HG03469 (cell line): ENCODE measurements at regions not wholly inside any gene's neighbourhood (a gene's known extent, or its start where the extent isn't known, plus 50 kb on each side); places are given as distances from the start of the nearest gene placed in this dataset.
"Not testable (repeated sequence)": the region's sequence is repeated elsewhere in the genome, so short reads cannot be mapped to it uniquely, and the experiment has no call there.

ENCODE experiments used
- ATAC-seq: cut with Tn5 transposase; IDR thresholded peaks from one replicate; pipeline ENCODE4 v1.9.1; 2021; ENCODE audit warnings: mild to moderate bottlenecking, moderate library complexity, moderate number of reproducible peaks; ENCODE audit not compliant: unreplicated experiment

DNA sequence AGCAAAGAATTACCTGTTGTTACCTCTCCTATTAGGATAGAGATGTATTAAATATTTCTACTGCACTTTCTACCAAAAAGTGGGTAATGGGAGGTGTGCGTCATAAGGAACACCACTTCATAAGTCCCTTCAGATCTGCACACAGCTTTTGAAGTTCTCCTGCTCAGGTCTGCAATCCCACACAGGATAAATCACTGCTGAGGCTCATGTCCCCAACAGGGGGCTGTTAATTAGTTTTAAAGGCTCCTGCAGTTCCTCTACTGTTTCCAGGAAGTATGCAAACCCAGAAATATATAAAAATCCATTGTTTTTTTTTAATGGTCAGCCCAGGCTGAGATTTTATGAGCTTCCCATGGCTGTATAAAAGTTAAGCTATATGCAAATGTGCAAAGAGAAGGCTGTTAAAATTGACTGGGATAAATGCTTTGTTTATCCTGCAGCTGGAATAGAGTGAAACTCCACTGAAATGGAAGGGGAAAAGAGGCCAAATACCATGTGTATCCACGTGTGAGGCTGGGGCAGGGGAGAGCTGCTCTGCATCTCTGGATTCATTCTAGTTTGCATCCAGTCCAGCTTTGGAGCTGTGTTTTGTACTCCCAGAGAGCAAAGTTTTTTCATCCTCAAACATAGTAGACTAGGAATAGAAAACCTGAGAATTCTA, 903.7 kb downstream of the TDRD15 start:
- no peak for ATAC-seq

DNA sequence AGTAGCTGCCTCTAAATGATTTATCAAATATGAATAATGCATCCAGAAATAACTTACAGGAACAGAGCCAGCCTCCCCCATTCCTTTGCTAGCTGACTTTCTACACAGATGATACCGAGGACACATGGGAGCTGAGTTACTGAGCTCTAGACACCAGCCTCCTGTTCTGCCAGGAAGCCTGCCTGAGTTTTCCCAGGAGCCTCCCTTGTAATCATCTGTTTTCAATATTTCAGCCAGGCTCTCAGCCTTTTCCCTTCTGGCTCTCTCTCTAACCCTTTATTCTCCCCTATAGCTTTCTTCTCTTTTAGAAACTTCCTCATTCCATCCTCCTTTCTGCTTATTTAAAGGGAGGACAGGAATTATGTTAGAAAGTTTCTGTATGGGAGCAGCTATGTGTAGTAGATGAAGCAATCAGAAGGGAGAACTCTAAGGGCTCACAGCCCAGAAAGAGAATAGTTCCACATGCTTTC, 911.6 kb downstream of the TDRD15 start:
- no peak for ATAC-seq

DNA sequence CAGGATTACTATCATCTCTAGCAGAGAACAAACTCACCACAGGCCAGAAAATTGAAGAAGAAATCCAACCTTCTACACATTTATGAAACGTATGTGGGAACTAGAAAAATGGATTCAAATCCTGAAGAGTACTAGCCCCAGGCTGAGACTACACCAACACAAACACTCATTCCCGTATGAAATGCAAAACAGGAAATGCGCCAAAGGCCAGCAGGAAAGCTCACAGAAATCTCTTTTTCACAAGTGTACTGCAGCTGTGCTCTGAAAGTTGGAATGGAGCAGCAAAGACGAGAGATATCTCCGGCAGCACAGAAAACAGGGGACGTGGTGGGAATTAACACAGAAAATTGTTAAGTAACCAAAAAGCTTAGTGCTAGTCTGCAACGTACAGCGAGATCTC, 913.5 kb downstream of the TDRD15 start:
- ATAC-seq, result no peak

DNA sequence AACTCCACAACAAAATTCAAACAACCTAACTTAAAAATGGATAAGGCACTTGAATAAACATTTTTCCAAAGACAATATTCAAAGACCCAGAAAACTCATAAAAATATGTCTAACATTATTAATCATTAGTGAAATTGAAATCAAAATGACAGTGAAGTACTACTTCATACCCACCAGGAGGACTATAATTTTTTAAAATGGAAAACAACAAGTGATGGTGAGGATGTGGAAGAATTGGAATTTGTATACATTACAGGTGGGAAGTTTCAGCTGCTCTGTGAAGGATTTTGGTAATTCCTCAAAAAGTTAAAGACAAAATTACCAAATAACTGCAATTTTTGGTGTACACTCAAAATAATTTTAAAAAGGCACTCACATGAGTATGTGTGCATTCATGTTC, 920.0 kb downstream of the TDRD15 start:
- ATAC-seq, result no peak

DNA sequence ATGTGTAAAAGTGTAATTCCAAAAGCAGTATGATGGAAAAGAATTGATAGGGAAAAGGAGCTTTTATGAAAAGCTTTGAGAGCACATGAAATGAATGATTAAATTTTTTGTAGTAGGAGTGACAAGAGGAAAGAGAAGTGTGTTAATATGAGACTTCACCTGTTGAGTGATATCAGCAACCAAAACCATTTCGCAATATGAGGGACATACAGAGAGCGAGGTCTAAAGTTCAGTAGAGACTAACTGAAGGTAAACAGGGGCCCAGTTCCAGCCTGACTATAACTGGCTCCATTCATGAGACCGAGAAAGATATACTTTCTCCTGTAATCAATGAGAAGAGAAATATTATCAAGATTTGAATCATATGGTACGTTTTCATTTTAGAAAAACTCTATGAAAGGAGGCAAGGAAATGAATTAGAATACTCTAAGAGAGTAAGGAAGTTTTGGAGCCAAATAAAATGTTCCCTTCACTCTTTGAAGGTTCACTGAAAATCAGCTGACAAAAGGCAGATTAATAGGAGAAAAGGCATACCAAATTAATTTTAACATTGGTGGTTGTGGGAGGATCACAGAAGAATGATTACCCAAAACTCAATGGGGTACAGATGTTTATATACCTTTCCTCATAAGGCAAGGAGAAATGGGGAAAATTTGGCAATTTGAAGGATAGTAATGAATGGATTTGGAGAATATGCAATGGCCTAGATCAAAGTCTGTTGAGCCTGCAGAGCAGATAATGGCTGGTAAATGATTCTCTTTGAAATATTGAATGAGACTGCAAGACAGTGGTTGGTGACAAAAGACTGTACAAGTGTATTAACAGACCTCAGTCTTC, 932.2 kb downstream of the TDRD15 start:
- no peak for ATAC-seq

DNA sequence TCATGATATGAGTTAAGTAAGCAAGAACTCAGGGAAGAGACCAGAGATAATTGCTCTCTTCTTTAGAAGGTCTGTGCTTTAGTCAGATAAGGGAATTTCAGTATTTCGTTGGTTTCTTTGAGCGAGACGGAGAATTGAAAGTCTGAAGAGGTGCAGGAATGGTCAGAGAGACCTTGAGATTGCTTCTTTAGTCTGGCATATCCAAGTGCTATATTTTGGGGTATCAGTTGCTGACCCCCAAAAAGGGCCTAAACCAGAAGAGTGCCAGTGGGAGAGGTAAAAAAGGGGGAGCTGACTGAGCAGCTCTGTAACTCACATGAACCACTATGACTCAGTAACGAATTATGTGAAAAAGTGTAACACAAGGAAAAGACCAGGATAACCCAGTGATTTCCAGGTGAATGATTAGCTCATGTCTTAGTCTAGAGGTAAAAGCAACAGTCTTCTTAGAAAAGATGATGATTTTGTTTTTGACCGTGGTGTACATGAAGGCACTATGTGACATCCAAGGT, 932.9 kb downstream of the TDRD15 start:
- no peak for ATAC-seq

DNA sequence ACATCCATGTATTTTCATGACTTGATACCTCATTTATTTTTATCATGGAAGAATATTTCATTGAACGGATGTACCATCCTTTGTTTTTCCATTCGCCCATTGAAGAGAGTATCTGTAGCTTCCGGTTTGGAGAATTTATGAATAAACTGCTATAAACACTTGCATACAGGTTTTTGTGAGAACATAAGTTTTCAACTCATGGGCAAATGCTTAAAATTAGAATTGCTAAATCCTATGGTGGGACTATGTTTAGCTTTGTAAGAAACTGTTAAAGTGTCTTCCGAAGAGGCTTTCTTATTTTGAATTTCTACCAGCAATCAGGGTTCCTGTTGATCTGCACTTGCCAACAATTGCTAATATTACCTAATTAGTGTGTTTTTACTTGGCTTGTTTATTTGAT, 938.9 kb downstream of the TDRD15 start:
- no peak for ATAC-seq

DNA sequence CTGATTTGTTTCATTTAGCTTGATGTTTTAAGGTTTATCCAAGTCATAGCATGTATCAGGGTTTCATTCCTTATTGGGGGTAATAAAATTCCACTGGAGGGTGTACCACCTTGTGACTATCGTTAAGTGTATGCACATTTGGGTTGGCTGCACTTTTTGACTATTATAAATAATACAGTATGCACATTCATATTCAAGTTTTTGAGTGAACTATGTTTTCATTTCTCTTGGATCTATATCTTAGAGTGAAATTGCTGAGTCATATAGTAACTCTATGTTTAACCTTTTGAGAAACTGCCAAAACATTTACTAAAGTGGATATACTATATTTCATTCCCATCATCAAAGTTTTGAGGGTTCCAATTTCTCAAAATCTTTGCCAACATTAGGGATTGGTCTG, 952.7 kb downstream of the TDRD15 start:
- ATAC-seq, result no peak

DNA sequence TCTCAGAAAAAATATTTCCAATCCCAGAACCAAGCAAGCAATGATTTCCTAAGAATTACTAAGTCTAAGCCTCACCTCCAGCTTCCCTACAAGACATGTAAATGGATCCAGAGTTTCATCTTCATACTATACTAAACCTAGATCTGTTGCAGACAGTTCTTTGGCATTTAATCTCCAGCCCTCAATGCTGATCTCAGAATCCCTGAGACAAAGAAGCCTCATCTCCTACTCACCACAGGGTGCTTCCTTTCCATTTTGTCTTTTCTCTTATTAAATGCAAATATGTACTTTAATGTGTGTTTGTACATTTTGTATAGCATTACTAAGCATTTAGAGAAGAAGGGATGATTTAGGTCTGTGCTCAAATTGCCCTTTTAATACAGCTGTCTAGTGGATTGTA, 954.9 kb downstream of the TDRD15 start:
- no peak for ATAC-seq

DNA sequence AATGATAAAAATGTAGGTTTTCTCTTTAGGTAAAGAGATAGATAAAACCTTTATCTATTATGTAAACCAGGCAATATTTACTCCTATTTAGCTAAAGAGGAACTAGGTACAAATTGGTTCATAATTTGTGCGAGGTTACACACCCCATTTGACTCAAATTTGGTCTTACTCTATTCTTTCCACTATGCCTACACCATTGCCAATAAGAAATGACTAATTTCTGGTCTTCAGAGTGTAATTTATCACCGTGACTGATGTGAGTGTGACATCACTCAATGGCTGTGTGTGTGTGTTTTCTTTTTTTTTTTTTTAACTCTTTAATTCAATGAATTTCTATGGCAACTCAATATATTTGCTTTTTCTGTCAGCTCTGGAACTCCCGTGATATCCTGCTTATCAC, 955.8 kb downstream of the TDRD15 start:
- no peak for ATAC-seq

DNA sequence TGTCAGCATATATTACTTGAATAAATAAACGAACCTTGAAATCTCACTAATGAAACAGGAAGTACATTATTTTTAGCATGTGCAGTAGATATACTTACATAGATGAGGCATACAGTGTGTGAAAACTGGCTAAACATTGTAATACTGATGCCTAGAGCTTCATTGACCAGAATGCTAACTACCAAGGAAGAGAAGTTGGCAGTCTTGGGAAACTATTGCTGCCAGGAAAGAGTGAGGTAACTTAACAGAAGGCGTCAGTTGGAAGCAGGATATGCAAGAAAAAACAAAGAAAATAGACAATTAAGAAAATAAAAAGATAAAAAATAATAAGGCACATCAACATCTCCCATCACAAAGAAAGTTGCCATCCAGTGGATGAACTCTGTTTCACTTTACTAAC, 963.0 kb downstream of the TDRD15 start:
- no peak for ATAC-seq

DNA sequence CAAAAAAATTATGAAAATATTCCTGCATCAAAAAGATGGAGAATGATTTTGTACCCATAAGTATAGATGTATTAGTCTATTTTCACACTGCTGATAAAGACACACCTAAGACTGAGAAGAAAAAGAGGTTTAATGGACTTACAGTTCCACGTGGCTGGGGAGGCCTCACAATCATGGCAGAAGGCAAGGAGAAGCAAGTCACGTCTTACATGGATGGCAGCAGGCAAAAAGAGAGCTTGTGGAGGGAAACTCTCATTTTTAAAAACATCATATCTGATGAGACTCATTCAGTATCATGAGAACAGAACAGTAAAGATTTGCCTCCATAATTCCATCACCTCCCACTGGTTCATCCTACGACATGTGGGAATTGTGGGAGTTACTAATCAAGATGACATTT, 979.8 kb downstream of the TDRD15 start:
- not testable (repeated sequence) for ATAC-seq

DNA sequence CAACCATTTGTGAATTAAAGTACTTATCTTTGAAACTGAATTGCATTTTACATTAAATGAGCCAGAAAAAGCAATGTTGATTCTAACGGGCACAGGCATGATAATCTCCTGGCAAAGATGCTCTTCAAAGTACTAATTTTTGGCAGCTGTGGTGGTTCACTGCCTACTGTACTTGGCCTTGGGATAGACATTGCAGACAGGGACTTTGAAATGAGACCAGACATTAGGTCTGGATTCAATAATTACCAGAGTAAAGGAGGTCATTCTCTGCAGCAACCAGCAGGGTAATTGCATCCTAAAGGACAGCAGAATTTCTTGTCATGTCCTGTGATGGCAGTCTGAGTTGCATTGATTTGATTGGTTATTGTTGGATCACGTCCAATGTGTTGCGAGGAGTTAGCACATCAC, 986.5 kb downstream of the TDRD15 start:
- ATAC-seq, result no peak

DNA sequence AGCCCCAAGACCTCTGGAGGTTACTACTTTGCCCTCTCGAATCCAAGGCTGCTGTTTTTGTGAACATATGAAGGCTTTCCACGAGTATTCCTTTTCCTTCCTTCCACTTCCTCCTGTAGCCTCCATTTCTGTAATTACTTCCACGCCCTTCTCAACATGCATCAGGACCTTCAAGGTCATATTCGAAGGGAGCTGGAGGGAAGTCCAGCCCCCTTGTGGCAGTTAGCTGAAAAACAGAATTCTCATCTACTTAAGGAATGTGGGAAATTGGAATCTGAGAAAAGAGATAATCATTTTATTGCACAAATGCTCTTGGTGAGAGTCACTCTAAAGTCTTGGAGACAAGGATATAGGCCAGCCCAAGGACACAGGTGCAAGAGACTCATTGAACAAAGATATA, 1000.2 kb downstream of the TDRD15 start:
- ATAC-seq, result no peak

DNA sequence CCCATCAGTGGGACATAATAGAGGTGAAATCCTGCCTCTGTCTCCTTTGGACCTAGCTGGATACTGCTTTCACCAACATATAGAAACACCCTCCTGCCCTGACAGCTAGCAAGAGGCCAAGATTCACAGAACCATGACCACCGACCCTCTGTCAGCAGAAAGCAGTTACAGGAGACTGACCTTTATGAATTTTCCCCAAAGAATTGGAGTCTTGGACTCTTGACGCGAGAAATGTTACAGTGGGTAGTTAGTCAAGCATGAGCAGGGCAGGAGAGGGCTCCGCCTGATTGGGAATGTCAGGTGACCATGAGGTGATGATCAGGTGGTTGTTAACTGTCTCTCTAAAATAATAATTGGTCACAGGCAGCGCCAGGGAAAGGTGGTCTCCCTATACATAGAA, 1002.3 kb downstream of the TDRD15 start:
- no peak for ATAC-seq

DNA sequence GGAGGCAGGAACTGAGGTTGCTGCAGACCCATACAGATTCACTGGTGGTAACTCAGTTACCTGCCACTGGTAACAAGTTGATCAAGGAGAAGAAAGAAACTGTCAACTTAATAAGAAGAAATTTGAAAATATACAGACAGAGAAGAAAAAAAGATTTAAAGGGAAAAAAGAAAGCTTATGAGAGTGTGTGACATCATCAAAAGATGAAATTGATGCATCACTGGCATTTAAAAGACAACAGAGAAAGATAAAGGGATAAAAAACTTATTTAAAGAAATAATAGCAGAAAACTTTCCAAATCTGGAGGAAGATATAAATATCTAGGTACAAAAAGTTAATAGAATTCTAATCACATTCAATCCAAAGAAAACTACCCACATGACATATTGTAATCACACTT, 1003.2 kb downstream of the TDRD15 start:
- ATAC-seq, result no peak

DNA sequence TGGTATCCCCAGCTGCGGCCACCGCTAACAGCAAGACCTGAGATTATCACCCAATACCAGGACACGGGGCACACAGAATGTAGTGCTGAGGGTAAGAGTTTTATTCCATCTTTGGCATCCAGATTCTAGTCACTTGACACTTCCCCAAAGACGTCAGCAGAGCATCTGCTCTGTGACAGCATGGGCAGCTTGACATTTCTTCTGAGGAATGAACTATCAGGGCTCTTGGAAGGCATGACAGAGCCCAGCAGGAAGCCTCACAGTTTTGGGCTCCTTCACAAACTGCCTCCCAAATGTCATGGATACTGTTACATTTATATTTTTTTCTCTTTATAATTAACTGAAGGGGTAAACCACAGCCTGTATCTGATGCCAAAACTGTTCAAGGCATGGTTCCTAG, 1010.7 kb downstream of the TDRD15 start:
- no peak for ATAC-seq

DNA sequence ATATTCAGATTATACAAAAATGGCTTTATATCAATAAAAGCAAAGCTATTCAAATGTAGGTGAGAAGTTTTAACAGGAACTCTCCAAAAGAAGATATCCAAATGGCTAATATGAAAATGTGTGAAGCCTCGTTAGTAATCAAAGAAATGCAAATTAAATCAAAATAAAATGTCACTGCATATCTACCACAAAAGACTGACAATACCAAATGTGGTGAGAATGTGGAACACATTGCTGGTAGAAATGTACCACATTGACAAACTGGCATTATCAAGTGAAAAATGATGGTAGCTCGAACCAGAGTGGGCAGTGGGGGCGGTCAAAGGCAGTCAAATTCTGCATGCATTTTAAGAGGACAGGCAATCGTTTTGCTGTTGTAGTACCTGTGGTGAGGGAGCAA, 1012.7 kb downstream of the TDRD15 start:
- ATAC-seq, result no peak

DNA sequence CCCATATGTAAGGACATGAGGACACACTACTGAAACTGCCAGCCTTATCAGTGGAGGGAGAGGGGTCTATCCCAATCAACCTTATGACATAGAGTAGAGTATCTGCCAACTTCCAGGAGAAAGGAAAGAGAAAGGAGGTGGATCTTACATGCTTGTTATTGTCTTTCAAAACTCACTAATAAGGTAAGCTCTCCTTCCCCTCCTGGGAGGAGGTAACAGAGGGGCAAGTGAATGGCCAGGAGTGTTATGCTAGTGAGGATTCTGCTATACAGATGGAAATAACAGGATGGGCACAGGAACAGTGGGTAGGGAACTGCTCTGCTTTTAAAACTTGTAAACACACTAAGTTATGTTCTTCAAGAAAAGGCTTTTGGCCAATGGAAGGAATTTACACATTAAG, 1020.1 kb downstream of the TDRD15 start:
- no peak for ATAC-seq

DNA sequence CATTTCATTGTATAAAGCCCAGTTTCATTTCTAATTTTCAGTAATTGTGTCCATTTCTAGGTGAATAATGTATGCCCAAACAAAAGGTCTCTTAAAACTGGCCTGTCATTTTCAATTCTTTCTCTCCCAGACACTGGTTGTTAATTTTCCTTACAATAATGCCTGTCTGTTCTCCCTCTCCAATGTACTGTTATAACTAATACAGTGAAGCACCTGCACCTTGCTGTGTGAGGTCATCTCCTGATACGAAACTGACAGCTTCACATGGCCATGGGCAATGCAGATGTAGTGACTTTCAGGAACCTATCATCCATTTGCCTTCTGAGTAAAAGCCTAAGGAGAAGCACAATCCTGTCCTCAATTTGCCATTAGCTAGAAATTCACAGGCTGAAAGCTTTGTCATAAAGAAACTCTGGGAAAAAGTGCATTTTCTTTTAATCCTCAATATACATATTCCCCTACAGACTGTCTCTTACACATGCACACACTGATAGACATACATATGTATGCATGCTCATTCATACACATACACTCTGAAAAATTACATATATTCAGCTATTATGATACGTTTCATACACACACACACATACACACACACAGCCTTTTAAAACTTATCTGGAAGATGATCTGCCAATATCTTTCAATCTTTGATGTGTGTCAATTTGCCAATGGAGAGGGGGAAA, 1030.3 kb downstream of the TDRD15 start:
- ATAC-seq, result no peak

DNA sequence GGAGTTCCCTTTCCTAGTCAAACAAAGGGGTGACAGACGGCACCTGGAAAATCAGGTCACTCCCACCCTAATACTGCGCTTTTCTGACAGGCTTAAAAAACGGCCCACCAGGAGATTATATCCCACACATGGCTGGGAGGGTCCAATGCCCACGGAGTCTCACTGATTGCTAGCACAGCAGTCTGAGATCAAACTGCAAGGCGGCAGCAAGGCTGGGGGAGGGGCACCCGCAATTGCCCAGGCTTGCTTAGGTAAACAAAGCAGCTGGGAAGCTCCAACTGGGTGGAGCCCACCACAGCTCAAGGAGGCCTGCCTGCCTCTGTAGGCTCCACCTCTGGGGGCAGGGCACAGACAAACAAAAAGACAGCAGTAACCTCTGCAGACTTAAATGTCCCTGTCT, 1032.9 kb downstream of the TDRD15 start:
- not testable (repeated sequence) for ATAC-seq

DNA sequence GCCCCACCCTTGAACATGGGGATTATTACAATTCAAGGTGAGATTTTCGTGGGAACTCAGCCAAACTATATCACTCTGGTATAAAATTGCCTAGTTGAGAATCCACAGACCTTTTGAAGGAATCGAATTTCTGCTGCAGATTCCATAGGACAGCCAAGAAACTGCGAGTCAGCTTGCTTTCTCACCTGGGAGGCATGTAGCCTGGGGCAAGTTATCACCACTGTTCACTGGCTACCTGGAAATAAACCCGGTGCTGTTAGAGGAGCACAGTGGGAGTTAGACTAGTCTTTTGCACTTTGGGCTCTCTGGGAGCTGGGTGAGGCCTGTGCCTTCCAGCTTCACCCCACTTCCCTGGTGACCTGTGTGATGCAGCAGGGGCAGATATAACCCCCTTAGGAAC, 1043.5 kb downstream of the TDRD15 start:
- no peak for ATAC-seq
